Astrocyte of the hippocampus (primary cell): ENCODE measurements at regions not wholly inside any gene's neighbourhood (a gene's known extent, or its start where the extent isn't known, plus 50 kb on each side); places are given as distances from the start of the nearest gene placed in this dataset.

Experiments used
- DNase-seq: peaks from one replicate; pipeline ENCODE4 v3.0.0; 2011; ENCODE audit warnings: low read depth, low spot score

DNA sequence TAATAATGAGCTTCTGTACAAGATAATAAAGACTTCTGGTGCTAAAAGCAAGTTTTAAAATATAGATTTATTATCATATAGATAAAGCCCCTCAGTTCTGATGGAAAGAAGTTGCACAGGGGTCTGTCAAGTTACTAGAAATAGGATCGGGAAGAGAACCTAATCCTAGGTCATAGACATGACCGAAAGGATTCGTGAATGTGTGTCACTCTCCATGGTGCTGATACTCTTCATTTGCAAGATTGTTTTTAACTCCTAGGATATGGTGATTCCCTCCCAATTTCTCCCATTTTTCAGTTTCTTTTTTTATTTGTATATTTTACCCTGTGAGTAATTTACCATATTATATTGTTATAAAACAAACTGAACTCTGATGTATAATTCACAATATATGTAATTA, 58.9 kb upstream of the CTNNA2 start:
- peak; percentile 17 for DNase-seq

DNA sequence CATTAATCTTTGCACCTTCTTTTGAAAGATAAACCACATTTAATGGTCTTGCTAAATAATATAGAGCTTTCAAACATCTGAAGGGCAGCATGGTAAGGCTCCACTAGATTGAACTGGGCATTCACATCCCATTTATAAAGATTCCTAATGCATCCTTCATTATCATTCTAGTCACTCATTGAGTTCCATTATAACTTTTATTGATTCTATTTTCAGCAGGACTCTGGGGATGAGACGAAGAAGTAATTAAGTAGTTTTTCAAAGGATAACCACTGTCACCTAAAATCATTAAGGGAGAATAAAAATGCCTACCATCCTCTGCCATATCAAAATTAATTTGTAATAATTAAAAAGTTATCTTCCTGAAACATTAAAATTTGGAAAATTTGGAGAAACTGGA, 60.2 kb upstream of the CTNNA2 start:
- DNase-seq, result no peak

DNA sequence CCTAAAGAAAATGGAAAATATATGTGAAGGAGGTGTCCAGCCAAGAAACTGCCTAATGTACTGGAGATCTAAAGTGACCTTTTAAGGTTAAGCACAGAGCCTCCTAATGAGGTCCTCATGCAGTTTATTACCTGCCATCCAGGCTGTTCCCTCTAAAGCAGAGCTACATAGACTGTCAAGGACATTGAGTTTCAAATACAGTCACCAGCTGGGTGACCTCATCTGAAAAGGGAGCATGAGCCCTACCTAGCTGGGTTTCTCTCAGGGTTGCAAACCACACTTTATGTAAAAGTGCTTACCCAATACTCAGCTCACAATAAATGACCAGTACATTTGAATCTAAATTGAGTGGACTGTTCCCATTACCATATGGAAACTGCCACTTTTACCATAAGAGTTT, 65.4 kb upstream of the CTNNA2 start:
- DNase-seq, result no peak

DNA sequence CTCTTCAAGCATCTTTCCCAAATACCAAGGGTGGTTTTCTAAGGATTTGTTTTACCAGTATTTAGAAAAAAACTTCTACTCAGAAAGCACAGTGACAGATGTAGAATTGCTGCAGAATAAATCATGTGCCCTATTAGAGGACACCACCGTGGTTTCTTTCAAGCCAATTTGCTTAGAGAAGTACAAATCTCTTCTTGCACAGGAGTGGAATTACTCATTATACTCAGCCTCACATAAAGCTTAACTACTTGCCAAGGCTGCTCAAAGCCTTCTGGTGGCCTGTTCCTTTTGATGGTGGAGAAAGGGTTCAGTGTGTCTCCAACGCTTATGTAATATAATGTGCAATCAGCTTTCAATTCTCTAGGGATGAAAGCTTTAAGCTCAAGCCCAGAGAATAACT, 66.5 kb upstream of the CTNNA2 start:
- no peak for DNase-seq

DNA sequence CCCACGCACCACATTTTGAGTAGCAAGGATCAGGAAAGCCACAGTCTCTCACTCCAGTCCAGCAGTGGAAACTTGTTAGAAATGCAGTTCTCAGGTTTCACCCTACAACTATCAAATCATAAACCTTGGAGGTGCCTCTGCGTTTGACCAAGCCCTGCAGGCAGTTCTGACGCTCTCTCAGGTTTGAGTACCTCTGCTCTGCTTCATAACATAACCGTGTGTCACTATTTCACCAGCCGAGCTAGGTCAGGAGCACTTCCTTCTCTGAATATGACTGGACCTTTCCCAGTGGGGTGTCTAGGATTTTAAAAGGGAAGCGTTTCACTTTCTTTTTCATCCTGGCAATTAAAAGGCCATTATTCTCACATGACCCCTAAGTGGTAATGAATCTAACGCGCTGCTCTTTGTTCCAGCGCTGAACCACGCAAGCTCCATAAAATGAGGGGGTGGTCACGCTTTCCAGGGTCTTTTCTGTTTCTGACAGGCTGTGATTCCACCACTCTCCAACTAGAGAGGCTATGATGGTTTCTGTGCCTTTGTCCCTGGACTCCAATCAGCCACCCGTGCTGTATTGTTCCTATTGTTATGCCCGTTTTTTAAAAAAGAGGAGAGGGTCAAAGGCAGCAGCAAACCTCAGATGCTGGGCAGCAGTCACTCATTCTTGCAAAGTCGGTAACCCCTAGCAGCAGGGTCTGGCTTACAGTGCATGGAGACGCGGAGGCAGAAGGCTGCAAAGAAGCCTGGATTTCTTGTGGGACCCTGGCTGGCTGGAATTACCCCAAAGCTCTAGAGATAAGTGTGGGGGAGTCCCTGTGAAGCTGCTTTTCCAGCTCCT, 75.2 kb upstream of the CTNNA2 start:
- DNase-seq, result peak; percentile 20

DNA sequence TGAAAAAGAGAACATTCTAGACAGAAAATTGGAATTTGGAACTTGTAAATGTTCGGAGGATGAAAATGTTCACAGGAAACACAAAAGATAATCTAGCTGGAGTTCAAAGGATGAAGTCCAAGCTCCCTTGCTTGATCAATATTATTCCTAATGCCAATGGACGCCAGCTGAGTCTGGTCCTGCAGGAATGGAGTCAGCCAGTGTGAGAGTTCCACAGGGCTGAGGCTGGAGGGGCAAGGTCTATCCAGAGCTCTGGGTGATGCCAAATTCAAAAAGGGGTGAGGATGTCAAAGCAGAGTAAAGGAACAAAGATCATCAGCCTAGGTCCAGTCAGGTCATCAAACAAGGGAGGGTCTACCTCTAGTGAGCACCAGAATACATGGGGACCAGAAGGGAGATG, 78.5 kb upstream of the CTNNA2 start:
- no peak for DNase-seq

DNA sequence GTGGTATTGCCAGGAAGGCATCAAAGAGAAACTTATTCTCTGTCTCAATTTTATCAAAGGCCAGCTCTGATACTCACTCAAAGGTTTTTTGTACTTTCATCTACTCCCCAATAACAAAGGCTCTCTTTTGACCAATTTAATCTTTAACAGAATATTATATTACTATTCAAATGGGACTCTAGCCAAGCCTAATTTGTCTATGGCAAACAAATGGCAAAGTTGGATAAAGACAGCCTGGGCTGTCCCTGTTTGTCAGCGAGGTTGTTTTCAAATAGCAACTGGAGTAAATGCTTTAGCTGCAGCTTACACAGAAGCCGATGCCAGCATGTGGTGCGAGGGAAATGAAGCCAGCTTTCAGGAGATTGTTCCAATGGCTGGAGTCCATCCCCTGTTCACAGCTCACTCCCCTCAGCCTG, 80.1 kb upstream of the CTNNA2 start:
- DNase-seq, result peak; percentile 11

DNA sequence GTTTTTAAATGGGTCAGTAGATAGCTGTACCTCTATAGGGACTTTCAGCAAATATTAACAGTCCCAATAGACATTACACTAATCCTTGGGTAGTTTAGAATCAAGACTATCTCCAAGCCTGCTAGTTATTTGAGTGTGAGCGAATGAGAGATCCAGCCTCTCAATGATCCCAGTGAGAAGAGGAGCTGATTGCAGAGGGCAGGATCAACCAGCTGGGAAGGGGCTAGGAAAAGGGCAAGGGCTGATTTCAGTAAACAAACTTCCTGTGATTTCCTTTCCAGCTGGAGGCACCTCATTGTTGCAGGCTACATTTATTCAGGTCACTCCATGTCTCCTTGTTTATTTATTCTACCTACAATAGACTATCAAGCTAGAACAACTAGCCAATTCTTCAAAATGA, 84.1 kb upstream of the CTNNA2 start:
- no peak for DNase-seq

DNA sequence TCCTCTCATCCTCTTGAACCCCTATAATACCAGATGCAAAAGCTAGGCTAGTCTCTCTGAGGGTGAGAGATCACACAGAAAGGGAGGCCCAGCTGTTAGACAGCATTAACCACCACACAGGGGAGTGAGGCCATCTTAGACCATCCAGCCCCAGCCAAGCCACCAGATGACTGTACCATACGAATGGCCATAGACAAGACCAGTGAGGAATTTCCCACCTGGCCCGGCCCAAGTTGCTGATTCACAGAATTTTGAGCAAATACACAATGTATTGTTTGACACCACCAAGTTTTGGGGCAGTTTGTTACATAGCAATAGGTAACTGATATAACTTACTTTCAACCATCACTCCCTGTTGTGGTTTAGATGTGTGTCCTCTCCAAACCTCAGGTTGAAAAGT, 98.2 kb upstream of the CTNNA2 start:
- DNase-seq, result no peak

DNA sequence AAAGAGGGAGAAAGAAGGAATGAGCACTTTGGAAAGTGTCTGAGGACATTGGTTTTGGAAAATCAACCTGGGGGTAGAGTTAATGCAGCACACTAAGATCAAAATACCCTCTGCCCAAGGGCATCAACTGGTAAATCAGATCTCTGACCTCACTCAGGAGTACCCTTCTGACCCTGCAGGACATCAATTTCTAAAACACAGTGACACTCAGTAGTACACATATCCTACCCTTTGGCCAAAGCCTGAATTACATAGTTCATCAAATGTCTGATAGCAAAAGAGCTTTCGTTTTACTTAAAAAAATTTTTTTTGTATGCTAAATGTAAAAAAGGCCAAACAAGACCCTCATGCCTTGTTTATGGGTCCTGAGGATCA, 118.4 kb upstream of the CTNNA2 start:
- no peak for DNase-seq

DNA sequence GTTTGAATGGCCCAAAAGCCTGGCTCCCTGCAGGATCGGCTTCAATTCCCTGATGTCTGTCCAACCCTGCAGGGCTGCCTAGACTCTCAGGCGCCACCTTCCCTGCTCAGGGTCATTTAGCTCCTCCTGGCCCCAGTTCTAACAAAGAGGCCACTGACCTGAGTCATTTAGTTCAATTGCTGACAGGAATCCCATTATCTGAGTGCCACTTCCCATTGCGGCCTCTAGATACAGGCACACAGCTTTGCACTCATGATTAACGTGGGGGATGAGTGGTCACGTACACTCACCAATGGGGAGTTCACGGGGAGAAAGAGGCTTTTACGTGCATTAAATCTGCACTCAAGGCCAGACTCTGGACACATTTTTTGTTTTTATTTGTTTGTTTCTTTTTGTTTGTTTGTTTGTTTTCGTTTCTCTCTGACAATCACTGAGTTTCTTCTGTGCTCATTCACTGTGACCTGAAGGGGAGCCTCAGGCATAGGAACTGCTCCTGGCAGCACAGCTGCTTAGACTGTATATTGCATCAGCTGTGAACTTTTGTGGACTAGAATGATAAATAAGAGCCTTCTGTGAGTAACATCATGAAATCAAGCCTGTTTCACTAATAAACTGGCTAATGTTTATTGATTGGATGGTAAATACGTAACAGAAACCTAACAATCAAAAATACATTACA, 118.9 kb upstream of the CTNNA2 start:
- peak; percentile 67 for DNase-seq

DNA sequence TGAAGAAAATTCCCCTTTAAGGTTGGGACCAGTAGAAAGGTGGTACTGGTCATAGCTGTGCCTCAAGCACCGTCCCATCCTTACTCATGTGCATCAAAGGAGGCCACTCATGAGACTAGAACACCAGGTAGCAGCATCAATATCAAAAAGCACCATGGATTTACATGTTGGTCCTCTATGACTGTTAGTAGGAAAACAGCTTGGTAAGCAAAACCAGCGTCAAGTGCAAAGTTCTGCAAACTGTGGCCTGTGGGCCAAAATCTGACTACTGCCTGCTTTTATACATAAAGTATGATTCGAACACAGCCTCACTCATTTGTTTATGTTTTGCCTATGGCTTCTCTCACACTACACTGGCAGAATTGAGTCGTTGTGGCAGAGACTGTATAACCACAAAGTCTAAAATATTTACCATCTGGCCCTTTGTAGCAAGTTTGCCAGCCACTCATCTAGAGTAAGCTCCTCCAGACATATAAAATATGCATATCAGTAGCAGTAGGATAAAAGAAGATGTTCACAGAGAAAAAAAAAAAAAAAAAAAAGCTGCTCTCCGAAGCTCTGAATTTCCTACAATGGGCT, 119.7 kb upstream of the CTNNA2 start:
- peak; percentile 26 for DNase-seq

DNA sequence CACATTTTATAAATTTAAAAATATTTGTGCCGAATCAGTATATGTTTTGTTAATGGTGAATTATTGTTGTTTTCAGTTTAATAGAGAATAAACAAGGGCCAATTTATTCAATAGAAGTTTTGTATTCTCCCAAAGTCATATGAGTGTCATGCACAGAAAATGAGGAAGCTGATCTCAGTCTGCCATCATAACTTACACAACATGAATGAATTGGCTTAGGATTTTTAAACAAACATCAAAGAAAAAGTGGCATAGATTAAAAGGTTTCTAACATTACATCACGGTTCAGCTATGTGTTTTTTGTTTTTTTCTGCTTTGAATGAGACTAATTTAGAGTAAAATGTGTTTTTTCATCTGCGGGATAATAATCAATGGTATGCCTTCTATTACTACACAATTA, 123.4 kb upstream of the CTNNA2 start:
- DNase-seq, result peak; percentile 12

DNA sequence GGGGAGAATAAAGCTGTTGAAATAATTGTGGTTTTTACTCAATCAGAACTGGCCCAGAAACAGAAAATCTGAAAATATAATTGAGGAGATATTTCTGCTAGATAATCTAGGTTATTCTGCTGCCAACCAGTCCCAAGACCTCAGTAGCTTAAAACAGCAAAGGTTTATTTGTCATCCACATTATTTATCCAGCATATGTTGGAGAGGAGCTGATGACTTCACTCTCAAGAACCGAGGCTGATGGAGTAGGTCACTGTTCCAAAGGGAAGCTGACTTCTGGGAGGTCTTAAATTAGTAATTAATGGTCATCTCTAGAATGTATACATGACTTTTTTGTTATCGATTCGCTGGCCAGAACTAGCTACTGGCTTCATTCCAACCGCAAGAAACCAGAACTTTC, 124.8 kb upstream of the CTNNA2 start:
- DNase-seq, result no peak

DNA sequence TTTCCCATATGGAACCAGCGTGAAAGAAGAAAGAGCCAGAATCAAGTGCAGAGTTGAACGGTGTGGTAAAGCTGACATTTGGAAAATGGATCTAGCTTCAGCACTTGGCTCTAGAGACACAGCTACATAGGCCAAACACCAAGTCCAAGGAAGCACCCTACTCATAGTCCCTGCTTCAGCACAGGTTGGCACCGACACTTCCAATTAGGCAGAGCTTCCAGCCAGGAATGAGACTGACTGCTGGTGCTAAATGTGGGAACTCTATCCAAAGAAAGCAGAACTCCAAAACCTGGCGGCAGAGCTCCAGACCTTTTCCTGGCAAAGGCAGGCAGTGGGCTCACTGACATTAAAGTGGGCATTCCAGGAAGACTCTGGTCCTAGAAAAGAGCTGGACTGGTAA, 125.4 kb upstream of the CTNNA2 start:
- peak; percentile 30 for DNase-seq

DNA sequence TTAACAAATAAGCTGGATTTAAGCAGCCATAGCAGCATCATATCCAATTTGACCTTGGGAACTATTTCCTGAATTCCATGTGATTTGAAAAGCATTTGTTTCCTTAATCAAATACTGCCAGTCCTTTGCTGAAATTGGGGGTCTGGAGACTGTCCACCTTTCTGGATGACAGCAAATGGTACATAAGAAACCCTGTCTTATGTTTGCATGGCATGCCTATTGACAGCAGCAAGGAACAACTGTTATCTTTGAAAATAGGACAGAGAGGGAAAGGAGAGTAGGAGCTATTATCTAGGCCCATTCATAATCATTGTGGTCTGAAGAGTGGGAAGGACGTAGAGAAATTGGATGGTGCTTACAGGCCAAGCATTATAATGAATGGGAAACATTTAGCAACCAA, 129.2 kb upstream of the CTNNA2 start:
- DNase-seq, result no peak

DNA sequence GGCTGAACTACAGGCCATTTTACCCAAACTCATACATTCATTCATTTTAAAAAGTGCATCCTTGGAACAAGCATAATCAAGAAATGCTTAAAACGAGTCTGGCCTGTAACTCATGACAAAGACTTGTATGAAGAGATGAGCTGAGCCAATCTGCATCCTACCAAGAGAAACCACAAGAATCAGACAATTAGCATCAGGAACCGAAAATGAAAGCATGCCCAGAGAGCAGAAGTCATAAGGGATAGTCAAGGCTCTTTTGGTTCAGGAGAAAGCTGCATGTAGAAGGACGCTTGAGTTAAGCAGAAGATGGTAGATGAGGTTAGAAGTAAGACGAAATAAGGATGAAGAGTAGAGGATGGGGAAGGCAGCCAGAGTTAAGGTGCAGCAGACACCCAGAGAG, 137.0 kb upstream of the CTNNA2 start:
- DNase-seq, result no peak

DNA sequence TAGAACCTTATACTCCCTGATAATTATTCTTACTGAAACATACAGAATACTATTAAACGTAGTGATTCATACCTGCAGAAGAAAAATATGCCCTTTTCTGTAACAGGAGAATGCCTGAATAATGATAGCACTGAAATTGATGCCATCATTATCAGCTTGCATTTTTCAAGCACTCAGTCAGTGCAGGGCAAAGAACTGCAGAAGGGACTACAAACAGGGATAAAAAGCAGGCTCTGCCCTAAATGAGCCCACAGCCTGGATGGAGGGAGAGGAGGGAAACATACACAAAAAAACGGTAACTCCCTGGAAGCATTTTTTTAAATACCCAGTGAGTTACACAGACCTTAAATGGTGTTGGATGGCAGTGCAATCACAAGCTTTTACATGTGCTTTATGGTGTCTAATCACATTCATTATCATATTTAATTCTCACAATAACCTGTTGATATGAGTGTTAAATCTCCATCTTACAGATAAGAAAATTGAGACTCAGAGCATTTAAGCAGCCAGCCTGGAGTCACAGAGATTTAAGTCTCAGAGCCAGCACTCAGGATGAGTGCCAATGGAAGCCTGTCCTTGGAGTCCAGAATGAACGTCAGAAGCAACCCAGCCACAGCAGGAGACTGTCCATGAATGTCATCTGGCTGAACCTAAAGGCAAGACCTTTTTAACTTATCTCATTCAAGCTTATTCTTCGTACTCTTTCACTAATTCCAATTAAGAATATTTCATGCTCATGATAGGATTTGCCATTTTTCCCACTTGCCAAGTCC, 139.3 kb upstream of the CTNNA2 start:
- no peak for DNase-seq

DNA sequence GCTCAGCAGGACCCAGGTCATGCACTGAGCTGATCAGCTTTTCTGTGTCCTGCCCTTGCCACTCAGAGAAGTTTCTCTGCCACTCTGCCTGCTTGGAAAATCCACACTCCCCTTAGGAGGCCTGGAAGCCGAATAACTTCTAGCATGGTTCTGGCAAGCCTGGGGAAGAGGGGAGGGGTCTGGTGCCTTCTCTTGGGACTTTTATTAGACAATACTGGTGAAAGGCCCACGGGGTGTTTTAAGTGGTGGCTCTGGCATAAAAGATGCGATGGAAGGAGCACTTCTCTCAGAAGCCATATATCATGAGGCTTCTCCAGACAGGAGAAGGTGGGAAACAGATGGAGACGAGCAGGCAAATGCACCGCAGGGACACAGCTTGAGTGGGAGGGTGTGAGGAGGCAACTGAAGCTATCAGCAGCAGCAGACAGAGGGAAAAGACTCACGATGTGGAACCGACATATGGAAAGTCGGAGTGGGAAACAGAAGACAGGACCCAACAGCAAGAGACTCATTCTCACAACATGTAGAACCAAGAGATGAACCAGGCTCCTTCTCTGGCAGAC, 141.8 kb upstream of the CTNNA2 start:
- DNase-seq, result no peak

DNA sequence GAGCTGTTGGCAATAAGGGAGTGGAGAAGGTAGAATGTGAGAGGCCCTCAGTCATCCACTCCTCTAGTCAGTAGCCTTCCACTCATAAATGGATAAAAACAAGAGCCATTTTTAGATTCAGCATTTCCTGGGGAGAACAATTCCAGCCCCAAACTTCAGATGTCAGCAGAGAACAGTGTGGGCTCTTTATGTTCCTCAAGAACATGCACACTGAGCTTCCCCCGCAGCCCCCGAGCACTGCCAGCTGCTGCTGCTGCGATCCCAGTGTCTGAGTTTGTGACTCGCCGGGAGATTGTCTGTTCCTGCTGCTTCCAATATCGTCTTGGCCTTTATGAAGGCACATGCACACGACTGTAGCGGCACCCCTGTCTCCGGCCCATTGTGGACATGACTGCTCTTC, 143.7 kb upstream of the CTNNA2 start:
- no peak for DNase-seq

DNA sequence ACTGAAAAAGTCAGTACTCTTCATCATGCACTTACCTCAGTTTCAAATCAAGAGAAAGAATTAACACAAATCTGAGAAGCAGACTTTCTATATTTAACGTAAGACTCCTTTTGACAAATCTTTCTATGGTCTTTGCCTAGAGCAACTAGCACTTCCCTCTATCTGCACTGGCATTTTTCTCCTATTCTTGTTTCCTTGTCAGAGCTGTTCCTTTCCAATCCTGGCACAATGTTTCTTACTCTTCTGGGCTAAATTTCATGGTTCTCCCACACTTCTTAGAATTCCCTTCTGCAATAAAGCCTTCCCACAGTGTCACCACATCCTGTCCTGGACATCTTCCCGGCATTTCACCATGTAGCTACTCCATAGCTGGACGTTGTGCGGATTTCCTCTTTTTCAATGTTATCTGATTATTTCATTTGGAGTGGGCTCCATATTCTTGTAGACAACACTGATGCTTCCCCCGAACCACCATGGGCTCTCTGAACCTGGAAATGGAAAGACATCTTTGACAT, 144.7 kb upstream of the CTNNA2 start:
- no peak for DNase-seq

DNA sequence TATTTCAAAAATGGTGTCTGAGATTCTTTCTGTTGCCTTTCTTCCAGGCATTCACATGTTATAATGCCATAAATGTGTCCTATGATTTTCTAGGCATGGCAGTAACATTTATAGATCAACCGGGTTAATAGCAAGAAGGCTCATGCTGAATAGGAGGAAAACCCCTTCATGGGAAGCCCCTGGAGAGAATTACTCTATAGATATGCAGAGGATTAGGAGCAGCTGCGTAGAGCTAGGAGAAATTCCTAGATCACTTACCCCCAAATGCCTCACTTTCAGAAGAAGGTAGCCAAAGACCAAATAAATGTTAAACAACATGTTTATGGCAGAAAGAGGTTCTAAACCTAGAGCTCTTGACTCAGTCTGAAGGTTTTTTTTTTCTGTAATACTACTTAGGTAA, 153.4 kb upstream of the CTNNA2 start:
- no peak for DNase-seq
